Kidney (tissue), 13 donors: ENCODE measurements at regions not wholly inside any gene's neighbourhood (a gene's known extent, or its start where the extent isn't known, plus 50 kb on each side); places are given as distances from the start of the nearest gene placed in this dataset.

Source experiments
- DNase-seq, 5 donors: peaks; one replicate each; pipeline ENCODE4 v3.0.0-alpha.2; 2013 to 2020
- FAIRE-seq: peaks from 2 replicates; lab custom pipeline; 2012; peaks lifted over from hg19 to GRCh38; lab: Jason Lieb, UNC
- H3K27ac ChIP-seq, 2 donors: one replicate each; pipeline ENCODE4 v1.7.0; 2013; ENCODE audit warnings: low read depth in 2 of 2, low read length in 2 of 2, inconsistent platforms in 1 of 2
- H3K27me3 ChIP-seq: one replicate; pipeline ENCODE4 v1.7.1; 2013; ENCODE audit warnings: low read length, inconsistent platforms; ENCODE audit not compliant: control insufficient read depth, insufficient read depth
- H3K36me3 ChIP-seq, 3 donors: one replicate each; pipeline versions ENCODE4 v1.7.0 to v1.7.1; 2013; ENCODE audit warnings: low read length in 3 of 3, control low read depth in 1 of 3, inconsistent platforms in 1 of 3; ENCODE audit not compliant: insufficient read depth in 3 of 3, control insufficient read depth in 2 of 3
- H3K4me1 ChIP-seq, 3 donors: one replicate each; pipeline versions ENCODE4 v1.7.0 to v1.7.1; 2013; ENCODE audit warnings: low read length in 3 of 3, inconsistent platforms in 1 of 3, low read depth in 1 of 3; ENCODE audit not compliant: control insufficient read depth in 2 of 3, insufficient read depth in 2 of 3
- H3K4me3 ChIP-seq, 3 donors: one replicate each; pipeline versions ENCODE4 v1.7.0 to v1.8.1; 2013; ENCODE audit warnings: low read length in 3 of 3, control low read depth in 1 of 3, inconsistent platforms in 1 of 3
- H3K9ac ChIP-seq, 3 donors: one replicate each; pipeline versions ENCODE4 v1.7.0 to v1.7.1; 2013; ENCODE audit warnings: low read length in 3 of 3, control low read depth in 1 of 3, inconsistent platforms in 1 of 3
- H3K9me3 ChIP-seq, 3 donors: one replicate each; pipeline versions ENCODE4 v1.7.0 to v1.7.1; 2013; ENCODE audit warnings: low read length in 3 of 3, control low read depth in 1 of 3, inconsistent platforms in 1 of 3; ENCODE audit not compliant: control insufficient read depth in 2 of 3, insufficient read depth in 1 of 3
- CTCF ChIP-seq: IDR thresholded peaks from 3 replicates; pipeline ENCODE4 v1.5.1; 2012; ENCODE audit warnings: mild to moderate bottlenecking, moderate library complexity, borderline replicate concordance; ENCODE audit not compliant: insufficient read depth; ENCODE audit errors: extremely low read depth
- intact Hi-C: fragments of 100-400 bp; cut with DNase I; formaldehyde crosslinking; loops from one replicate; pipeline ENCODE4 v1.11.1; 2022
- donor health status: control.
- donor health status: control.
- donor health status: control.
- donor health status: control.
- donor health status: control.
- donor health status: DM: yes; HTN: yes; CAD: no.
- donor health status: Normal renal cell carcinoma (clear cell type).

- intact Hi-C loops = no loop called here
- no peak for TF ChIP-seq CTCF
- DNase-seq = no peak
- H3K27me3 ChIP-seq = no peaks in the 10 kb centered on the region
- no peaks in the 10 kb centered on the region for H3K36me3 ChIP-seq
- no peak for FAIRE-seq
- no peaks in the 10 kb centered on the region for H3K4me1 ChIP-seq
- H3K9me3 ChIP-seq = no peaks in the 10 kb centered on the region
- no peak overlapping the region for H3K4me3 ChIP-seq
- no peak overlapping the region for H3K9ac ChIP-seq
- no peak overlapping the region for H3K27ac ChIP-seq
Measured at GRCh38 chr9:22214021-22214420, 204.9 kb upstream of the CDKN2B start.

GRCh38 chr9:22214497-22215031 lies 205.5 kb upstream of the CDKN2B start:
- FAIRE-seq = no peak

GRCh38 chr9:22215521-22215920 lies 206.4 kb upstream of the CDKN2B start:
- TF ChIP-seq CTCF = no peak

More at GRCh38 chr9:22214497-22215031, 205.5 kb upstream of the CDKN2B start:
- no peaks in the 10 kb centered on the region for H3K4me1 ChIP-seq
- intact Hi-C loops = no loop called here
- H3K27me3 ChIP-seq = no peaks in the 10 kb centered on the region
- no peak overlapping the region for H3K27ac ChIP-seq
- H3K4me3 ChIP-seq = no peak overlapping the region
- H3K9ac ChIP-seq = no peak overlapping the region
- no peak for DNase-seq
- no peaks in the 10 kb centered on the region for H3K36me3 ChIP-seq
- no peak for TF ChIP-seq CTCF
- H3K9me3 ChIP-seq = no peaks in the 10 kb centered on the region

GRCh38 chr9:22216730-22217172 lies 207.6 kb upstream of the CDKN2B start:
- Histone ChIP-seq H3K4me1 (no peaks in the 10 kb centered on the region), H3K9ac (no peak overlapping the region), H3K27ac (no peak overlapping the region), H3K36me3 (no peaks in the 10 kb centered on the region), H3K9me3 (no peaks in the 10 kb centered on the region), H3K27me3 (no peaks in the 10 kb centered on the region), H3K4me3 (no peak overlapping the region)
- no peak for DNase-seq
- intact Hi-C loops = no loop called here
- no peak for FAIRE-seq
- no peak for TF ChIP-seq CTCF

More at GRCh38 chr9:22215521-22215920, 206.4 kb upstream of the CDKN2B start:
- no peaks in the 10 kb centered on the region for H3K4me1 ChIP-seq
- H3K9me3 ChIP-seq = no peaks in the 10 kb centered on the region
- no peak overlapping the region for H3K27ac ChIP-seq
- intact Hi-C loops = no loop called here
- no peaks in the 10 kb centered on the region for H3K36me3 ChIP-seq
- H3K27me3 ChIP-seq = no peaks in the 10 kb centered on the region
- no peak for FAIRE-seq
- no peak overlapping the region for H3K4me3 ChIP-seq
- no peak overlapping the region for H3K9ac ChIP-seq
- no peak for DNase-seq
